ENCODE measurements at regions not wholly inside any gene's neighbourhood (a gene's known extent, or its start where the extent isn't known, plus 50 kb on each side); places are given as distances from the start of the nearest gene placed in this dataset.

DNA sequence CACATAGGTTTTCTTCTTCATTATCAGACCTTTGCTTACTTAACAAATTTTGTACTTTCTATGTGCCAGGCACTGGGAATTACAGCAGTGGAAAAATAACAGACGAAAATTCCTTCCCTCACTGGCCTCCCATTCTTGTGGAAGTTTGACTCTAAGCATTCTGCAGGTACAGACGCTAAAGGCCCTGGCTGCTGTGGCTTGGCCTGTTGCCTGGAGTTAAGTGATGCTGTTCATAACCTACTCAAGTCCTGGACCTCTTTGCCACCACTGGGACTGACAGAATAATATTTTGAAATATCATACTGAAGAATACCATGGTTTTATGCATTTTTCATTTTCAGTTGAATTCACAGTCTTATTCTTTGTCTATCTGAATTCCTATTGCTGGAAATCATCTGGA, 97.3 kb upstream of the SPATA31C2 start:
- DNase-seq = no peak
- ATAC-seq = no peak
- intact Hi-C loops (cut with DNase I, micrococcal nuclease) = no loop called here
- Histone ChIP-seq H3K4me1 (ENCODE audit: low read depth) (no peaks in the 10 kb centered on the region), H3K9me3 (no peaks in the 10 kb centered on the region), H3K36me3 (ENCODE audit: low read depth) (no peaks in the 10 kb centered on the region), H3K4me3 (no peak overlapping the region)
- TF ChIP-seq, protein P1, sequence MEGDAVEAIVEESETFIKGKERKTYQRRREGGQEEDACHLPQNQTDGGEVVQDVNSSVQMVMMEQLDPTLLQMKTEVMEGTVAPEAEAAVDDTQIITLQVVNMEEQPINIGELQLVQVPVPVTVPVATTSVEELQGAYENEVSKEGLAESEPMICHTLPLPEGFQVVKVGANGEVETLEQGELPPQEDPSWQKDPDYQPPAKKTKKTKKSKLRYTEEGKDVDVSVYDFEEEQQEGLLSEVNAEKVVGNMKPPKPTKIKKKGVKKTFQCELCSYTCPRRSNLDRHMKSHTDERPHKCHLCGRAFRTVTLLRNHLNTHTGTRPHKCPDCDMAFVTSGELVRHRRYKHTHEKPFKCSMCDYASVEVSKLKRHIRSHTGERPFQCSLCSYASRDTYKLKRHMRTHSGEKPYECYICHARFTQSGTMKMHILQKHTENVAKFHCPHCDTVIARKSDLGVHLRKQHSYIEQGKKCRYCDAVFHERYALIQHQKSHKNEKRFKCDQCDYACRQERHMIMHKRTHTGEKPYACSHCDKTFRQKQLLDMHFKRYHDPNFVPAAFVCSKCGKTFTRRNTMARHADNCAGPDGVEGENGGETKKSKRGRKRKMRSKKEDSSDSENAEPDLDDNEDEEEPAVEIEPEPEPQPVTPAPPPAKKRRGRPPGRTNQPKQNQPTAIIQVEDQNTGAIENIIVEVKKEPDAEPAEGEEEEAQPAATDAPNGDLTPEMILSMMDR (IDR thresholded peaks at IDR 0.05) = no peak

DNA sequence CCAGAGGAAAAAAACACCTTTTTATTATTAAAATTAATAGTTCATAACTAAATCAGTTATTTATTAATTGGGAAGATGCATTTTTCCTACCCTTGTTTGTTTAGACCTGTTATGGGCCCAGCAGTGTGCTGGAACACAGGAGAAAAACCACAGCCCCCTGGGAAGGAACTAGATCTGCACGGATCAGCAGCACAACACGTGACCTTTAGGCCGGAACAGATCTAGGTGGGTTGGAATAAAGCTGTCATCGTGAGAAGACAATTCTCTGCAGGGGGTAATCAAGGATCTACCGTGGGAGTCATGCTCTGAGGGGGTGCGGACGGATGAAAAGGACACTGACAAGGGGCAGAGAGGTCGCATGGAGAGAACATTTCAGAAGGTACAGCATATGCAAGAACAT, 95.8 kb upstream of the SPATA31C2 start:
- Histone ChIP-seq H3K9me3 (no peaks in the 10 kb centered on the region), H3K36me3 (ENCODE audit: low read depth) (no peaks in the 10 kb centered on the region), H3K4me3 (no peak overlapping the region), H3K4me1 (ENCODE audit: low read depth) (no peaks in the 10 kb centered on the region)
- no peak for ATAC-seq
- no peak for DNase-seq
- intact Hi-C loops (cut with DNase I, micrococcal nuclease) = no loop called here
- TF ChIP-seq, protein P1 (IDR thresholded peaks at IDR 0.05) = no peak

DNA sequence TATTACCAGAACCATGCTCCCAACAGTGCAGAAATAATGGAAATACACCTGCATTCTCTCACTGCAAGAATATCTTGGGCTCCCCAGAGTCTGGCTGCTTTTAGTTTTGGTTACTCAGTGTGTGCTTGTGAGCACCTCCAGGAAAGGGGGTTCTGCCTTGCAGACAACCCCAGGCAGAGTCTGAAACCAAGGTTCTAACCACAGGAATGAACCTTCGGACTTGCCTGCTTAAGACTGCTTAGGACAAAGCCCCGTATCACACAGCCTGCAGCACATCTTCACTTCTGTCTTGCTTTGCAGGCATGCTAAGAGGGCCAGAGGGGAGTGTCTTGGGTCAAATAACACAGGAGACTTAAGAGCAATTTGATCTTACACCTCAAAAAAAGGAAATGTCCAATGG, 94.8 kb upstream of the SPATA31C2 start:
- no peak for DNase-seq
- Histone ChIP-seq H3K9me3 (no peaks in the 10 kb centered on the region), H3K4me3 (no peak overlapping the region), H3K36me3 (ENCODE audit: low read depth) (no peaks in the 10 kb centered on the region), H3K4me1 (ENCODE audit: low read depth) (no peaks in the 10 kb centered on the region)
- TF ChIP-seq, protein P1 (IDR thresholded peaks at IDR 0.05) = no peak
- intact Hi-C loops (cut with DNase I, micrococcal nuclease) = no loop called here
- no peak for ATAC-seq

DNA sequence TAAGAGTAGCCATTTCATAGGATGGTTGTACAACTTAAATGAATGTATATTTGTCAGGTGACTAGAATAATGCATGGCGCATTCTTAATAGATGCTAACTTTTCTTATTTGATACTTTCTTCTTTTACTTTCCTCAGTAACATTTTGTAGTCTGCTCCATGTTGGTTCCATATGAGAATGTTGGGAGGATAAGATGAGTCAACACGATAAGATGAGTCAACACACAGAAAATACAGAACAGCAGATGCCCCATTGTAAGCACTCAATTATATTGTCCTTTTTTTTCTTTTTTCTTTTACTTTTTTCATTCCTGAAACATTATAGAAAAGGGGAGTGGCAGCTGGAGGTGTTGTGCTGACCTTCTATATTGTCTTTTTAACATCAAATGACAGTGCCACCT, 92.3 kb upstream of the SPATA31C2 start:
- no peaks in the 10 kb centered on the region for H3K36me3 ChIP-seq (ENCODE audit: low read depth)
- H3K9me3 ChIP-seq = no peaks in the 10 kb centered on the region
- TF ChIP-seq, protein P1 (IDR thresholded peaks at IDR 0.05) = no peak
- ATAC-seq (no peak), DNase-seq (no peak)
- no peak overlapping the region for H3K4me3 ChIP-seq
- no peaks in the 10 kb centered on the region for H3K4me1 ChIP-seq (ENCODE audit: low read depth)
- intact Hi-C loops (cut with DNase I, micrococcal nuclease) = no loop called here

DNA sequence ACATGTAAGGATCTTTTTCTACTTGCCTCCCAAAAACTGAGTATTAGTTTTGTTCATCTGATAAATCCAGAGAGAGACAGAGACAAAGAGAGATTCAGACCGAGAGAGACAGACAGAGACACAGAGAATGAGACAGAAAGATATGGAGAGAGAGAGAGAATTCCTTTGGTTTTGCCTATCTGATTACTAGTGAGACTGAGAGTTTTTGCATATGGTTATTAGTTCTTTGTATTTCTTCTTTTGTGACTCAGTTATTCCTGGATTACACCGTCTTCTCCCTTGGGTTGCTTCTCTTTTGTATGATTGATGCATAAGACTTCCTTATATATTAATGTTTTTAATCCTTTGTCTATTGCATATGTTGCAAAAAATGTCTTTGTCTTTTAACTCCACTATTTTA, 91.2 kb upstream of the SPATA31C2 start:
- TF ChIP-seq, protein P1 (IDR thresholded peaks at IDR 0.05) = no peak
- Histone ChIP-seq H3K36me3 (ENCODE audit: low read depth) (no peaks in the 10 kb centered on the region), H3K4me1 (ENCODE audit: low read depth) (no peaks in the 10 kb centered on the region), H3K9me3 (no peaks in the 10 kb centered on the region), H3K4me3 (no peak overlapping the region)
- no peak for ATAC-seq
- intact Hi-C loops (cut with DNase I, micrococcal nuclease) = no loop called here
- no peak for DNase-seq

DNA sequence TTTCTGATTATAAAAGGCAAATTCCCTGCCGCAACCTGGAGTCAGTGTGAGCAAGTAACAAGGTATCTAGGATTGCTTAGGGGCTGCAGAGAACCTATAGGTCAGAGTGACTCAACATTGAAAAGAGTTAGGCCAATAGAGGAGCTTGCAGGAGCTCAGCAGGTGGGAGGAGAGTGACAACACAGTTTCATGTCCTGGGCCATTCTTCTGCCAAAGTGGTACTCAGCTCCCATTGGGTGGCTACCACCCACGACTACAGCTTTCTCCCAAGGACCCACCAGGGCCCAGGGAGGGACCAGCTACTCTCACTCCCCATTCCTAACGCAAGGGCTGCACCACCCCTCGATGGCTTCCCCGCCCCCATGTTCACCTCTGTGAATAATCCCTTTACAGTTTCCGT, 86.7 kb upstream of the SPATA31C2 start:
- no peaks in the 10 kb centered on the region for H3K4me1 ChIP-seq (ENCODE audit: low read depth)
- H3K9me3 ChIP-seq = no peaks in the 10 kb centered on the region
- H3K4me3 ChIP-seq = no peak overlapping the region
- ATAC-seq (no peak), DNase-seq (no peak)
- no peaks in the 10 kb centered on the region for H3K36me3 ChIP-seq (ENCODE audit: low read depth)
- intact Hi-C loops (cut with DNase I, micrococcal nuclease) = no loop called here
- TF ChIP-seq, protein P1 (IDR thresholded peaks at IDR 0.05) = no peak
